Gastrocnemius medialis (tissue), 4 donors: ENCODE measurements at regions not wholly inside any gene's neighbourhood (a gene's known extent, or its start where the extent isn't known, plus 50 kb on each side); places are given as distances from the start of the nearest gene placed in this dataset.

ENCODE experiments used
- ATAC-seq, 2 donors: fragments of 150-250 bp; one replicate each; pipeline ENCODE4 v1.9.1; 2016
- DNase-seq, 2 donors: peaks; one replicate each; pipeline ENCODE4 v3.0.0-alpha.2; 2019
- H3K27ac ChIP-seq, 4 donors: fragments of 200-600 bp; sonication (generic); 1 replicate in 1 of 4; 2 replicates in 3 of 4; pipeline ENCODE4 v1.5.1; 2016 to 2018; ENCODE audit warnings: mild to moderate bottlenecking in 2 of 4, moderate library complexity in 1 of 4
- H3K27me3 ChIP-seq, 3 donors: fragments of 200-600 bp; sonication (generic) in 2 of 3; 1 replicate in 1 of 3; 2 replicates in 2 of 3; pipeline versions ENCODE4 v1.5.1 to v1.6.0; 2016 to 2019; ENCODE audit warnings: mild to moderate bottlenecking in 1 of 3, moderate library complexity in 1 of 3
- H3K36me3 ChIP-seq, 2 donors: fragments of 200-600 bp; sonication (generic) in 1 of 2; one replicate each; pipeline ENCODE4 v1.5.1; 2017 to 2018
- H3K4me1 ChIP-seq, 2 donors: fragments of 200-600 bp; sonication (generic) in 1 of 2; one replicate each; pipeline ENCODE4 v1.5.1; 2016 to 2017; ENCODE audit warnings: mild to moderate bottlenecking in 2 of 2
- H3K4me3 ChIP-seq, 4 donors: fragments of 200-600 bp; sonication (generic) in 3 of 4; 1 replicate in 1 of 4; 2 replicates in 3 of 4; pipeline ENCODE4 v1.5.1; 2016 to 2019; ENCODE audit warnings: mild to moderate bottlenecking in 2 of 4
- H3K9me3 ChIP-seq, 3 donors: fragments of 200-600 bp; sonication (generic) in 2 of 3; 1 replicate in 1 of 3; 2 replicates in 2 of 3; pipeline ENCODE4 v1.5.1; 2016 to 2019
- POLR2A ChIP-seq, 2 donors: fragments of 450-650 bp; IDR thresholded peaks; one replicate each; pipeline ENCODE4 v1.6.1; 2017; ENCODE audit warnings: antibody characterized with exemption in 2 of 2, mild to moderate bottlenecking in 2 of 2, moderate library complexity in 2 of 2
- in situ Hi-C, 4 donors: fragments of 200-750 bp; cut with MboI; loops; one replicate each; pipeline versions ENCODE4 v1.15.0 to v1.8.0; 2017; ENCODE audit warnings: low sequenced_read_pairs in 4 of 4
- intact Hi-C: fragments of 100-400 bp; cut with DNase I; formaldehyde crosslinking; loops from one replicate; pipeline ENCODE4 v1.15.1; 2023; ENCODE audit warnings: low total_unique reads
- TF ChIP-seq, protein P1 (sequence below), 5 experiments: fragments of 450-650 bp in 3 of 5; fragments of 200-600 bp in 2 of 5; sonication (generic) in 2 of 5; IDR thresholded peaks in 4 of 5; conservative IDR thresholded peaks in 1 of 5; 1 replicate in 4 of 5; 2 replicates in 1 of 5; pipeline ENCODE4 v1.5.1; 2016 to 2019; ENCODE audit warnings: antibody characterized with exemption in 5 of 5, mild to moderate bottlenecking in 3 of 5, moderate library complexity in 3 of 5

DNA sequence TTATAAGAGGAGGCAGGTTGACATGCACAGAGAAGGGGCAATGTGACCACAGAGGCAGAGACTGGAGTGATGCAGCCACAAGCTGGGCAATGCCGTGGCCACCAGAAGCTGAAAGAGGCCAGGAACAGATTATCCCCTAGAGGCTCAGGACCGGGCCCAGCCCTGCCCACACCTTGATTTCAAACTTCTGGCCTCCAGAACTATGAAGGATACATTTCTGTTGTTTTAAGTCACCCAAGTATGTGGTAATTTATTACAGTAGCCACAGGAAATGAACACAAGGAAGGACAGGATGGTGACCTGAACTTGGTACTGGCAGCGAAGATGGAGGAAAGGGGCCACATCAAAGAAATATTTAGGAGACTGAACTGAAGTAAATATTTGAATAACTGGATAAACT, 66.8 kb upstream of the RIOK3 start:
- Histone ChIP-seq H3K4me3 (no peak overlapping the region), H3K4me1 (no peaks in the 10 kb centered on the region), H3K36me3 (no peaks in the 10 kb centered on the region), H3K27me3 (no peaks in the 10 kb centered on the region), H3K27ac (no peak overlapping the region), H3K9me3 (no peaks in the 10 kb centered on the region)
- in situ Hi-C loops, result loop anchor here in 2 of 4 donors (25.0 kb wide), 4 partner anchors 249 to 599 kb away; partner anchors contain the start of genes CABLES1 (in 1 of the 2) and RBBP8 (in 1 of the 2)
- DNase-seq, result no peak
- no peak for ATAC-seq
- intact Hi-C loops, result no loop called here
- TF ChIP-seq, protein P1, sequence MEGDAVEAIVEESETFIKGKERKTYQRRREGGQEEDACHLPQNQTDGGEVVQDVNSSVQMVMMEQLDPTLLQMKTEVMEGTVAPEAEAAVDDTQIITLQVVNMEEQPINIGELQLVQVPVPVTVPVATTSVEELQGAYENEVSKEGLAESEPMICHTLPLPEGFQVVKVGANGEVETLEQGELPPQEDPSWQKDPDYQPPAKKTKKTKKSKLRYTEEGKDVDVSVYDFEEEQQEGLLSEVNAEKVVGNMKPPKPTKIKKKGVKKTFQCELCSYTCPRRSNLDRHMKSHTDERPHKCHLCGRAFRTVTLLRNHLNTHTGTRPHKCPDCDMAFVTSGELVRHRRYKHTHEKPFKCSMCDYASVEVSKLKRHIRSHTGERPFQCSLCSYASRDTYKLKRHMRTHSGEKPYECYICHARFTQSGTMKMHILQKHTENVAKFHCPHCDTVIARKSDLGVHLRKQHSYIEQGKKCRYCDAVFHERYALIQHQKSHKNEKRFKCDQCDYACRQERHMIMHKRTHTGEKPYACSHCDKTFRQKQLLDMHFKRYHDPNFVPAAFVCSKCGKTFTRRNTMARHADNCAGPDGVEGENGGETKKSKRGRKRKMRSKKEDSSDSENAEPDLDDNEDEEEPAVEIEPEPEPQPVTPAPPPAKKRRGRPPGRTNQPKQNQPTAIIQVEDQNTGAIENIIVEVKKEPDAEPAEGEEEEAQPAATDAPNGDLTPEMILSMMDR (IDR thresholded peaks at IDR 0.05 in 4 of 5, conservative IDR thresholded peaks at IDR 0.05 in 1 of 5), result no peak
- TF ChIP-seq POLR2A (IDR thresholded peaks at IDR 0.05), result no peak

DNA sequence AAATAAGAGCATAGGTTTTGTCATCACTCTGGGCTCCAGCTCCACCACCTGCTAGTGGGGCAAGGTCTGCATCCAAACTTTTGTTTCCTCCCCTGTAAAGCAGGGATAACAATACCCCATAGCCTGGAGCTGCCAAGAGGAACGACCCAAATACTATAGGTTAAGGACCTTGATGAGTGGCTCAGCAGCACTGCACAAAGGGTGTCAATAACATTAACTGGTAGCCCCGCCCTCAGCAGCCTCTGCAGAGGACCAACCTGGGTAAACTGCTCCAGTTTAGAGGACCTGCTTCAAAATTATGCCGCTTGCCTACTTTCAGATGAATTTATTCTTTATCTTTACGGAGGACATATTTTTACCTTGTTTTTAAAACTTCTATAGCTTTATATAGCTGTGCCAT, 65.8 kb upstream of the RIOK3 start:
- no peaks in the 10 kb centered on the region for H3K27me3 ChIP-seq
- ATAC-seq (no peak), DNase-seq (no peak)
- no peaks in the 10 kb centered on the region for H3K4me1 ChIP-seq
- intact Hi-C loops, result no loop called here
- H3K27ac ChIP-seq, result no peak overlapping the region
- H3K4me3 ChIP-seq, result no peak overlapping the region
- no peaks in the 10 kb centered on the region for H3K9me3 ChIP-seq
- no peaks in the 10 kb centered on the region for H3K36me3 ChIP-seq
- in situ Hi-C loops, result loop anchor here in 2 of 4 donors (25.0 kb wide), 4 partner anchors 250 to 600 kb away; partner anchors contain the start of genes CABLES1 (in 1 of the 2) and RBBP8 (in 1 of the 2)
- TF ChIP-seq POLR2A (IDR thresholded peaks at IDR 0.05), result no peak
- TF ChIP-seq, protein P1 (IDR thresholded peaks at IDR 0.05 in 4 of 5, conservative IDR thresholded peaks at IDR 0.05 in 1 of 5), result no peak

DNA sequence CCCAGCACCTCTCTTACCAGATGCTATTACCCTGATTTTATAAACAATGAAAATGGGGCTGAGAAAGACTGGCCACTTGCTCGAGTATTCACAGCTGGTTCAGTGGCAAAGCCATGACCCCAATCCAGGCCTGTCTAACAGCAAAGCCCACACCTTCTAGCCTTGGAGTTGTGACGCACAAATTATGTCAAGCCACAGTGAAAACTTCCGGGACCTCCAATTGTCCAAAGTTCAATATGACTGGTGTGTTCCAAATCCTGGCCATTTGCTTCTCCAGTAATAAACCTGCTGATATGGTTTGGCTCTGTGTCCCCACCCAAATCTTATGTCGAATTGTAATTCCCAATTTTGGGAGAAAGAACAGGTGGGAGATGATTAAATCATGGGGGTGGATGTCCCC, 64.7 kb upstream of the RIOK3 start:
- Histone ChIP-seq H3K36me3 (no peaks in the 10 kb centered on the region), H3K9me3 (no peaks in the 10 kb centered on the region), H3K4me1 (no peaks in the 10 kb centered on the region), H3K27ac (no peak overlapping the region), H3K27me3 (no peaks in the 10 kb centered on the region), H3K4me3 (no peak overlapping the region)
- DNase-seq, result no peak
- TF ChIP-seq, protein P1 (IDR thresholded peaks at IDR 0.05 in 4 of 5, conservative IDR thresholded peaks at IDR 0.05 in 1 of 5), result no peak
- no peak for TF ChIP-seq POLR2A (IDR thresholded peaks at IDR 0.05)
- in situ Hi-C loops, result loop anchor here in 2 of 4 donors (25.0 kb wide), 4 partner anchors 251 to 601 kb away; partner anchors contain the start of genes CABLES1 (in 1 of the 2) and RBBP8 (in 1 of the 2)
- intact Hi-C loops, result no loop called here
- no peak for ATAC-seq

DNA sequence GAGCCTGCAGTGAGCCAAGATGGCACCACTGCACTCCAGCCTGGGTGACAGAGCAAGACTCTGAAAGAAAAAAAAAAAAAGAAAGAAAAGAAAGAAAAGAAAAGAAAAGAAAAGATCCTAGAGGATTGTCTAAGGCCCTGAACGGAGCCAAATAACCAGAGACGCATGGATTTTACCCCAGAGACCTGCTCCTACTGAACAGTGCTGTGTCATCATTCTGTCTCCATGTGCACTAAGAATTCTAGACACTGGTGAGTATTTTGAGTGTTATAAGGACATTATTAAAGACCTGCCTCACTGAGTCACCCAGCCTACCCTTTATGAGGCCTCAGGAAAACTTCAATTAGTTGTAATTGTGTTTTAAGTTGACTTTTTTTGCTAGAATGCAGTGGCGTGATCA, 61.9 kb upstream of the RIOK3 start:
- in situ Hi-C loops, result loop anchor here in 2 of 4 donors (25.0 kb wide), 4 partner anchors 254 to 604 kb away; partner anchors contain the start of genes CABLES1 (in 1 of the 2) and RBBP8 (in 1 of the 2)
- intact Hi-C loops, result no loop called here
- ATAC-seq, result no peak

More for the DNA sequence above, 61.9 kb upstream of the RIOK3 start:
- no peak for DNase-seq
- Histone ChIP-seq H3K27ac (no peak overlapping the region), H3K27me3 (no peaks in the 10 kb centered on the region), H3K4me3 (no peak overlapping the region), H3K36me3 (no peaks in the 10 kb centered on the region), H3K4me1 (no peaks in the 10 kb centered on the region), H3K9me3 (no peaks in the 10 kb centered on the region)
- TF ChIP-seq POLR2A (IDR thresholded peaks at IDR 0.05), result no peak
- TF ChIP-seq, protein P1 (IDR thresholded peaks at IDR 0.05 in 4 of 5, conservative IDR thresholded peaks at IDR 0.05 in 1 of 5), result no peak
